ENCODE measurements at regions not wholly inside any gene's neighbourhood (a gene's known extent, or its start where the extent isn't known, plus 50 kb on each side); places are given as distances from the start of the nearest gene placed in this dataset.

DNA sequence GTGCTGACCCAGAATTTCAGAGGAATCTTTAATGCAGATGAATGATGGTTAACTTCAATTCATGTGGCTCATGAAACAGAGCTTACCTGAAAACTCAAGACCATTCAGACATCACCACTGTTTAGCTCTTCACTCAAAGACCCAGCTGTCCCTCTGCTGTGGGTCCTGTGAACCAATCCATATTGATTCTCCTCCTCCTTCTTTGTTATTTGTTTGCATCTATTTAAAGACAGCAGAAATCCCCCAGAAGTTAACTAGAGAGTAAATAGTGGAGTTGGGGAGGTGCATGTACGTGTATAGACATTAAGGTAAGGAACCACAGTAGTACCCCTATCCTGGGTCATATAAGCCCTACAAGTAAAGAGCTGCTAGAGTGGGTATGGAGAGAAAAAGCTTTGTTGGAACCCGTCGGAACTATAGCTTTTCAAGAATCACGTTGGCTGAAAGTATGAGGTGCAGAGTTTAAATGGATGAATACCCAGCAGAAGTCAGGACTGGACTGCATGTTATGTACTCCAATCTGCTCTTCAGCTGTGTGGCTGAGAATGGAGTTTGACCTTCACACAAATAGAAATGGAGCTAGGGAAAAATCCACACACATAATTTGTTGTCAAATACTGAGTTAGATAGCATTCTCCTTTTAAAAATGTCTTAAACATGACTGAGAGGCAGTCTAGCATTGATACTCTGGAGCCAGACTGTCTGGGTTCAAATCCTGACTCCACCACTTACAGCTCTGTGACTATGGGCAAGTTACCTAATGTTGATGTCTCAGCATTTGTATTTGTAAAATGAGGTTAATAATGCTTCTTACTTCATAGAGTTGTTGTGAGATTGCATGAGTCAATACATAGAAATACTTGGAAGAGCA, 81.7 kb upstream of the HK2 start:
- TF ChIP-seq EZH2 (IDR thresholded peaks at IDR 0.05; ENCODE audit: low read length) = no peak
- TF ChIP-seq, protein P1, sequence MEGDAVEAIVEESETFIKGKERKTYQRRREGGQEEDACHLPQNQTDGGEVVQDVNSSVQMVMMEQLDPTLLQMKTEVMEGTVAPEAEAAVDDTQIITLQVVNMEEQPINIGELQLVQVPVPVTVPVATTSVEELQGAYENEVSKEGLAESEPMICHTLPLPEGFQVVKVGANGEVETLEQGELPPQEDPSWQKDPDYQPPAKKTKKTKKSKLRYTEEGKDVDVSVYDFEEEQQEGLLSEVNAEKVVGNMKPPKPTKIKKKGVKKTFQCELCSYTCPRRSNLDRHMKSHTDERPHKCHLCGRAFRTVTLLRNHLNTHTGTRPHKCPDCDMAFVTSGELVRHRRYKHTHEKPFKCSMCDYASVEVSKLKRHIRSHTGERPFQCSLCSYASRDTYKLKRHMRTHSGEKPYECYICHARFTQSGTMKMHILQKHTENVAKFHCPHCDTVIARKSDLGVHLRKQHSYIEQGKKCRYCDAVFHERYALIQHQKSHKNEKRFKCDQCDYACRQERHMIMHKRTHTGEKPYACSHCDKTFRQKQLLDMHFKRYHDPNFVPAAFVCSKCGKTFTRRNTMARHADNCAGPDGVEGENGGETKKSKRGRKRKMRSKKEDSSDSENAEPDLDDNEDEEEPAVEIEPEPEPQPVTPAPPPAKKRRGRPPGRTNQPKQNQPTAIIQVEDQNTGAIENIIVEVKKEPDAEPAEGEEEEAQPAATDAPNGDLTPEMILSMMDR (optimal IDR thresholded peaks at IDR 0.05 in 1 of 3, IDR thresholded peaks at IDR 0.05 in 1 of 3, conservative IDR thresholded peaks at IDR 0.05 in 1 of 3; ENCODE audit: extremely low read depth in 1 of 3, insufficient read depth in 2 of 3, low read length in 3 of 3) = no peak
